H9 (cell line): ENCODE measurements at regions not wholly inside any gene's neighbourhood (a gene's known extent, or its start where the extent isn't known, plus 50 kb on each side); places are given as distances from the start of the nearest gene placed in this dataset.

Experiments
- DNase-seq: peaks from one replicate; pipeline ENCODE4 v3.0.0-alpha.2; 2017
- H2AFZ ChIP-seq: one replicate; pipeline ENCODE4 v1.6.1; 2013; ENCODE audit warnings: mild to moderate bottlenecking, low read length, control low read depth, moderate library complexity
- H2AK5ac ChIP-seq: 2 replicates; pipeline ENCODE4 v1.6.1; 2013; ENCODE audit warnings: low read length, control low read depth, mixed read lengths; ENCODE audit not compliant: insufficient read length
- H2BK120ac ChIP-seq: one replicate; pipeline ENCODE4 v1.6.1; 2013; ENCODE audit warnings: low read depth, mild to moderate bottlenecking, low read length, control low read depth, inconsistent platforms; ENCODE audit not compliant: poor library complexity, severe bottlenecking
- H2BK12ac ChIP-seq: 2 replicates; pipeline ENCODE4 v1.6.1; 2013; ENCODE audit warnings: low read length, control low read depth, mixed read lengths, low read depth; ENCODE audit not compliant: insufficient read length
- H2BK15ac ChIP-seq: 2 replicates; pipeline ENCODE4 v1.6.1; 2013; ENCODE audit warnings: low read depth, low read length, control low read depth
- H2BK20ac ChIP-seq: one replicate; pipeline ENCODE4 v1.6.1; 2013; ENCODE audit warnings: low read depth, mild to moderate bottlenecking, low read length, control low read depth, inconsistent platforms; ENCODE audit not compliant: poor library complexity, severe bottlenecking
- H2BK5ac ChIP-seq: 2 replicates; pipeline ENCODE4 v1.6.1; 2013; ENCODE audit warnings: low read length, control low read depth, mixed read lengths; ENCODE audit not compliant: insufficient read length
- H3K14ac ChIP-seq: 2 replicates; pipeline ENCODE4 v1.6.1; 2013; ENCODE audit warnings: low read length, control low read depth; ENCODE audit not compliant: insufficient read depth
- H3K18ac ChIP-seq: 2 replicates; pipeline ENCODE4 v1.6.1; 2013; ENCODE audit warnings: low read depth, mild to moderate bottlenecking, mixed read lengths, low read length, control low read depth; ENCODE audit not compliant: insufficient read length
- H3K23ac ChIP-seq: 2 replicates; pipeline ENCODE4 v1.6.1; 2013; ENCODE audit warnings: low read length, control low read depth, mixed read lengths, low read depth; ENCODE audit not compliant: insufficient read length
- H3K23me2 ChIP-seq: 2 replicates; pipeline ENCODE4 v1.6.1; 2013; ENCODE audit warnings: low read depth, mild to moderate bottlenecking, mixed read lengths, low read length, control low read depth; ENCODE audit not compliant: insufficient read length, poor library complexity, severe bottlenecking
- H3K27ac ChIP-seq: 2 replicates; pipeline ENCODE4 v1.5.1; 2013; ENCODE audit warnings: low read length, control low read depth, mixed read lengths, low read depth; ENCODE audit not compliant: insufficient read length
- H3K27me3 ChIP-seq: 2 replicates; pipeline ENCODE4 v1.6.1; 2013; ENCODE audit warnings: low read length, control low read depth, inconsistent platforms; ENCODE audit not compliant: insufficient read depth
- H3K4ac ChIP-seq: 2 replicates; pipeline ENCODE4 v1.6.1; 2013; ENCODE audit warnings: low read depth, mild to moderate bottlenecking, control low read depth, inconsistent platforms, low read length, moderate library complexity
- H3K4me1 ChIP-seq: 2 replicates; pipeline ENCODE4 v1.6.1; 2013; ENCODE audit warnings: low read length, control low read depth, inconsistent platforms; ENCODE audit not compliant: insufficient read depth
- H3K4me2 ChIP-seq: 2 replicates; pipeline ENCODE4 v1.6.1; 2013; ENCODE audit warnings: low read length, control low read depth, mixed read lengths; ENCODE audit not compliant: insufficient read length, insufficient read depth
- H3K56ac ChIP-seq: 2 replicates; pipeline ENCODE4 v1.6.1; 2013; ENCODE audit warnings: low read depth, mild to moderate bottlenecking, mixed read lengths, low read length, control low read depth; ENCODE audit not compliant: insufficient read length
- H3K79me1 ChIP-seq: 2 replicates; pipeline ENCODE4 v1.6.1; 2013; ENCODE audit warnings: low read depth, mild to moderate bottlenecking, moderate library complexity, low read length, control low read depth, inconsistent platforms; ENCODE audit not compliant: insufficient read depth, poor library complexity, severe bottlenecking
- H3K79me2 ChIP-seq: 2 replicates; pipeline ENCODE4 v1.6.1; 2013; ENCODE audit warnings: low read length, control low read depth, inconsistent platforms; ENCODE audit not compliant: insufficient read depth
- H3K9ac ChIP-seq: 2 replicates; pipeline ENCODE4 v1.6.1; 2013; ENCODE audit warnings: low read length, control low read depth, mixed read lengths; ENCODE audit not compliant: insufficient read length; ENCODE audit errors: extremely low read depth
- H3K9me3 ChIP-seq: one replicate; pipeline ENCODE4 v1.6.1; 2013; ENCODE audit warnings: low read depth, low read length, inconsistent platforms; ENCODE audit not compliant: control insufficient read depth
- H3T11ph ChIP-seq: one replicate; pipeline ENCODE4 v1.6.1; 2013; ENCODE audit warnings: mild to moderate bottlenecking, low read length, control low read depth, inconsistent platforms
- H4K20me1 ChIP-seq: one replicate; pipeline ENCODE4 v1.6.1; 2013; ENCODE audit not compliant: control insufficient read depth, insufficient read length, insufficient read depth
- H4K5ac ChIP-seq: 2 replicates; pipeline ENCODE4 v1.6.1; 2013; ENCODE audit warnings: low read depth, mild to moderate bottlenecking, mixed read lengths, low read length, control low read depth; ENCODE audit not compliant: insufficient read length
- H4K8ac ChIP-seq: replicated peaks from 2 replicates; pipeline ENCODE4 v1.6.1; 2013; ENCODE audit warnings: low read length, control low read depth, mixed read lengths, low read depth; ENCODE audit not compliant: insufficient read length
- H4K91ac ChIP-seq: 2 replicates; pipeline ENCODE4 v1.6.1; 2013; ENCODE audit warnings: low read depth, mild to moderate bottlenecking, moderate library complexity, mixed read lengths, low read length, control low read depth; ENCODE audit not compliant: insufficient read length
- H3K27ac Mint-ChIP-seq, 3 experiments: 2 replicates in 2 of 3; 3 replicates in 1 of 3; pipeline ENCODE4 v1.8.0; 2020 to 2021; ENCODE audit warnings: mixed read lengths in 3 of 3, mild to moderate bottlenecking in 1 of 3, moderate library complexity in 1 of 3
- H3K27me3 Mint-ChIP-seq: 2 replicates; pipeline ENCODE4 v1.8.0; 2021; ENCODE audit warnings: low read depth, mild to moderate bottlenecking, moderate library complexity, mixed read lengths
- H3K36me3 Mint-ChIP-seq, 3 experiments: 2 replicates in 2 of 3; 3 replicates in 1 of 3; pipeline ENCODE4 v1.8.0; 2020 to 2021; ENCODE audit warnings: low read depth in 3 of 3, mixed read lengths in 3 of 3; ENCODE audit not compliant: insufficient read depth in 1 of 3
- H3K4me1 Mint-ChIP-seq, 2 experiments: 2 replicates each; pipeline ENCODE4 v1.8.0; 2020; ENCODE audit warnings: mixed read lengths in 2 of 2
- H3K4me3 Mint-ChIP-seq, 2 experiments: 2 replicates in 1 of 2; 3 replicates in 1 of 2; pipeline ENCODE4 v1.8.0; 2020 to 2021; ENCODE audit warnings: mild to moderate bottlenecking in 2 of 2, mixed read lengths in 2 of 2, moderate library complexity in 1 of 2
- H3K9me3 Mint-ChIP-seq, 2 experiments: 2 replicates in 1 of 2; 3 replicates in 1 of 2; pipeline ENCODE4 v1.8.0; 2020; ENCODE audit warnings: mild to moderate bottlenecking in 2 of 2, mixed read lengths in 2 of 2, moderate library complexity in 1 of 2
- CTCF ChIP-seq: fragments of 200-600 bp; sonication (generic); conservative IDR thresholded peaks from 3 replicates; pipeline ENCODE4 v1.8.0; 2021; ENCODE audit warnings: antibody characterized with exemption, mild to moderate bottlenecking
- WGBS: extraction: QIAGEN DNeasy Blood & Tissue Kit; methylation state at CpG from one replicate; pipeline ENCODE4 v1.1.7; 2013; ENCODE audit warnings: missing lambda C conversion rate, low lambda C conversion rate, mixed read lengths; ENCODE audit not compliant: insufficient read length; ENCODE audit errors: extremely low coverage; 5-methylcytosine and 5-hydroxymethylcytosine counted together

- Histone ChIP-seq H2BK20ac (no peak overlapping the region), H3K18ac (no peak overlapping the region), H3K79me2 (no peaks in the 10 kb centered on the region), H3K9ac (no peak overlapping the region), H2AK5ac (no peak overlapping the region), H3K79me1 (no peaks in the 10 kb centered on the region), H3K4me1 (no peaks in the 10 kb centered on the region), H3K27me3 (no peaks in the 10 kb centered on the region), H4K5ac (no peak overlapping the region), H4K8ac (no peak overlapping the region), H2BK120ac (no peak overlapping the region), H3T11ph (no peak overlapping the region), H3K4ac (no peak overlapping the region), H2BK5ac (no peak overlapping the region), H4K20me1 (no peaks in the 10 kb centered on the region), H3K23ac (no peak overlapping the region), H4K91ac (no peak overlapping the region), H3K27ac (no peak overlapping the region), H3K9me3 (no peaks in the 10 kb centered on the region), H2AFZ (no peak overlapping the region), H2BK12ac (no peak overlapping the region), H3K4me2 (no peak overlapping the region), H3K23me2 (no peaks in the 10 kb centered on the region), H3K56ac (no peak overlapping the region), H2BK15ac (no peak overlapping the region), H3K14ac (no peak overlapping the region)
- TF ChIP-seq CTCF: no peak
- H3K9me3 Mint-ChIP-seq: no peaks in the 10 kb centered on the region
- no peak overlapping the region for H3K27ac Mint-ChIP-seq
- H3K4me1 Mint-ChIP-seq: 0 out of 4 replicates have a peak, but pooled peaks cover 0 to 3% of the 10 kb centered on the region in 2 experiments
- no peaks in the 10 kb centered on the region for H3K36me3 Mint-ChIP-seq
- DNase-seq: no peak
- H3K4me3 Mint-ChIP-seq: no peak overlapping the region
- no peaks in the 10 kb centered on the region for H3K27me3 Mint-ChIP-seq
- WGBS: no CpG with 5 or more reads among the region's 1 CpG
Measured at GRCh38 chr12:74775276-74775675, 237.6 kb downstream of the ATXN7L3B start.
